IMR-90 (cell line): ENCODE measurements at regions not wholly inside any gene's neighbourhood (a gene's known extent, or its start where the extent isn't known, plus 50 kb on each side); places are given as distances from the start of the nearest gene placed in this dataset.

ENCODE experiments used
- ATAC-seq: fragments of 200-7000 bp; cut with Tn5 transposase; 2 replicates; pipeline ENCODE4 v1.9.1; 2020; ENCODE audit warnings: low read depth, mild to moderate bottlenecking, moderate library complexity
- BruUV-seq: library from RNA; stranded (reverse); fragments of 400-500 nt; replicated peaks from 2 replicates; lab custom pipeline; 2021; lab: Mats Ljungman, UMichigan
- CTCF ChIA-PET: fragments of 300-600 bp; formaldehyde crosslinking; extraction: SDS; loops from one replicate; lab custom pipeline; 2021; ENCODE audit warnings: antibody characterized with exemption; lab: Yijun Ruan, JAX
- POLR2A ChIA-PET: fragments of 300-600 bp; sonication (Branson Sonifier 250); formaldehyde crosslinking; loops from one replicate; lab custom pipeline; 2022; ENCODE audit warnings: antibody characterized with exemption; ENCODE audit not compliant: unreplicated experiment; lab: Charles Lee
- DNase-seq: peaks from one replicate; pipeline ENCODE4 v3.0.0; 2013
- H2AFZ ChIP-seq: replicated peaks from 2 replicates; pipeline ENCODE3; 2013; ENCODE audit warnings: low read length, mild to moderate bottlenecking; ENCODE audit not compliant: poor library complexity
- H2AK5ac ChIP-seq: 2 replicates; pipeline ENCODE4 v1.6.1; 2013; ENCODE audit warnings: low read depth, low read length, inconsistent platforms
- H2AK9ac ChIP-seq: replicated peaks from 2 replicates; pipeline ENCODE3; 2013; ENCODE audit warnings: mild to moderate bottlenecking, low read depth, low read length, moderate library complexity; ENCODE audit not compliant: poor library complexity
- H2BK120ac ChIP-seq: 2 replicates; pipeline ENCODE4 v1.6.1; 2013; ENCODE audit warnings: low read depth, low read length, inconsistent platforms
- H2BK15ac ChIP-seq: 3 replicates; pipeline ENCODE4 v1.6.1; 2013; ENCODE audit warnings: low read depth, low read length, inconsistent platforms
- H2BK20ac ChIP-seq: 2 replicates; pipeline ENCODE4 v1.6.1; 2013; ENCODE audit warnings: low read depth, mild to moderate bottlenecking, inconsistent platforms, low read length, moderate library complexity
- H2BK5ac ChIP-seq: 2 replicates; pipeline ENCODE4 v1.6.1; 2013; ENCODE audit warnings: mild to moderate bottlenecking, low read depth, low read length, inconsistent platforms; ENCODE audit not compliant: poor library complexity, severe bottlenecking
- H3K14ac ChIP-seq: replicated peaks from 2 replicates; pipeline ENCODE4 v1.6.1; 2013; ENCODE audit warnings: low read depth, low read length, inconsistent platforms
- H3K18ac ChIP-seq: 2 replicates; pipeline ENCODE4 v1.6.1; 2013; ENCODE audit warnings: low read depth, low read length, control low read depth
- H3K23ac ChIP-seq: 2 replicates; pipeline ENCODE4 v1.6.1; 2013; ENCODE audit warnings: low read depth, low read length, inconsistent platforms
- H3K27ac ChIP-seq: 2 replicates; pipeline ENCODE4 v1.5.1; 2013; ENCODE audit warnings: mild to moderate bottlenecking, control low read depth, low read length; ENCODE audit not compliant: insufficient read depth
- H3K27me3 ChIP-seq: 2 replicates; pipeline ENCODE4 v1.6.1; 2013; ENCODE audit warnings: low read length; ENCODE audit not compliant: control insufficient read depth, insufficient read depth
- H3K36me3 ChIP-seq: 2 replicates; pipeline ENCODE4 v1.6.1; 2013; ENCODE audit warnings: low read length, mixed read lengths; ENCODE audit not compliant: control insufficient read depth, insufficient read depth
- H3K4ac ChIP-seq: 2 replicates; pipeline ENCODE4 v1.6.1; 2013; ENCODE audit warnings: low read depth, low read length, inconsistent platforms
- H3K4me1 ChIP-seq: 2 replicates; pipeline ENCODE4 v1.6.1; 2013; ENCODE audit warnings: low read length, mixed read lengths; ENCODE audit not compliant: control insufficient read depth, insufficient read depth
- H3K4me2 ChIP-seq: 2 replicates; pipeline ENCODE4 v1.6.1; 2013; ENCODE audit warnings: low read depth, mild to moderate bottlenecking, control low read depth, low read length, moderate library complexity
- H3K4me3 ChIP-seq: 2 replicates; pipeline ENCODE4 v1.5.1; 2013; ENCODE audit warnings: low read depth, mild to moderate bottlenecking, control low read depth, low read length, moderate library complexity; ENCODE audit not compliant: insufficient read depth
- H3K56ac ChIP-seq: 2 replicates; pipeline ENCODE4 v1.6.1; 2013; ENCODE audit warnings: low read length, inconsistent platforms; ENCODE audit not compliant: insufficient read depth; ENCODE audit errors: extremely low read depth
- H3K79me1 ChIP-seq, 2 experiments: 2 replicates each; pipeline ENCODE4 v1.6.1; 2013; ENCODE audit warnings: low read length in 2 of 2, inconsistent platforms in 1 of 2, low read depth in 1 of 2
- H3K9ac ChIP-seq: 2 replicates; pipeline ENCODE4 v1.6.1; 2013; ENCODE audit warnings: low read depth, low read length, control low read depth
- H3K9me1 ChIP-seq: 2 replicates; pipeline ENCODE4 v1.6.1; 2013; ENCODE audit warnings: low read length, inconsistent platforms; ENCODE audit not compliant: insufficient read depth
- H3K9me3 ChIP-seq: 2 replicates; pipeline ENCODE4 v1.6.1; 2013; ENCODE audit warnings: low read length; ENCODE audit not compliant: control insufficient read depth, insufficient read depth
- H4K20me1 ChIP-seq: 2 replicates; pipeline ENCODE4 v1.6.1; 2013; ENCODE audit warnings: low read length, inconsistent platforms; ENCODE audit not compliant: insufficient read depth
- H4K5ac ChIP-seq: 2 replicates; pipeline ENCODE4 v1.6.1; 2013; ENCODE audit warnings: mild to moderate bottlenecking, low read depth, low read length, control low read depth
- H4K8ac ChIP-seq, 2 experiments: 2 replicates each; pipeline ENCODE4 v1.6.1; 2013; ENCODE audit warnings: low read depth in 2 of 2, low read length in 2 of 2, control low read depth in 1 of 2, inconsistent platforms in 1 of 2
- H4K91ac ChIP-seq: 2 replicates; pipeline ENCODE4 v1.6.1; 2013; ENCODE audit warnings: low read depth, low read length, inconsistent platforms; ENCODE audit not compliant: insufficient read depth
- MXI1 ChIP-seq: IDR thresholded peaks from 2 replicates; pipeline ENCODE4 v1.6.1; 2012; ENCODE audit warnings: low read depth, mild to moderate bottlenecking, low read length, moderate library complexity, borderline replicate concordance
- NFE2L2 ChIP-seq: fragments of 150-350 bp; IDR thresholded peaks from 2 replicates; pipeline ENCODE4 v1.6.1; 2016; ENCODE audit warnings: low read depth, mild to moderate bottlenecking, low read length
- RAD21 ChIP-seq: IDR thresholded peaks from 2 replicates; pipeline ENCODE4 v1.6.1; 2012; ENCODE audit warnings: low read length, improper control_type of control experiment
- WGBS, 2 experiments: methylation state at CpG; one replicate each; pipeline versions ENCODE4 v1.1.5 to v1.1.7; 2013; ENCODE audit warnings: missing lambda C conversion rate in 2 of 2; ENCODE audit not compliant: insufficient read length in 1 of 2; ENCODE audit errors: extremely low coverage in 2 of 2; 5-methylcytosine and 5-hydroxymethylcytosine counted together
- dilution Hi-C: fragments of 300-500 bp; cut with HindIII; formaldehyde crosslinking; loops from one replicate; pipeline ENCODE4 v1.14.3; 2018; ENCODE audit warnings: low sequenced_read_pairs; ENCODE audit not compliant: unreplicated experiment
- in situ Hi-C: fragments of 300-500 bp; cut with MboI; formaldehyde crosslinking; loops from 3 replicates; pipeline ENCODE4 v1.14.3; 2019; ENCODE audit warnings: low sequenced_read_pairs, inconsistent platforms, mixed read lengths
- intact Hi-C: fragments of 100-400 bp; cut with micrococcal nuclease; formaldehyde crosslinking; loops from 2 replicates; pipeline ENCODE4 v1.10.0; 2022

DNA sequence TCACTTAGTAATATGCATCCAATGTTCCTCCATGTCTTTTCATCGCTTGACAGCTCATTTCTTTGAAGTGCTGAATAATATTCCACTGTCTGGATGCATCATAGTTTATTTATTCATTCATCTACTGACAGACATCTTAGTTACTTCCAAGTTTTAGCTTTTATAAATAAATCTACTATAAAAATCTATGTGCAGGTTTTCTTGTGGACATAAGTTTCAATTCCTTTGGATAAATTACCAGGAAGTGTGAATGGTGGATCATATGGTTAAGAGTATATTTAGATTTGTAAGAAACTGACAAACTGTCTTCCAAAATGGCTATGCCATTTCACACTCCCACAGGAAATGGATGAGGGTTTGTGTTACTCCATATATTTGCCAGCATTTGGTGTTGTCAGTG lies 1392.9 kb upstream of the PABPC4L start:
- Histone ChIP-seq H3K4ac (no peak overlapping the region), H4K91ac (no peak overlapping the region), H3K36me3 (no peaks in the 10 kb centered on the region), H4K8ac (no peak overlapping the region), H3K9me3 (peaks cover 8% of the 10 kb centered on the region; the same call in 1 of the 2 replicates), H3K4me1 (no peaks in the 10 kb centered on the region), H3K4me2 (no peak overlapping the region), H2BK120ac (no peak overlapping the region), H3K9me1 (no peaks in the 10 kb centered on the region), H2BK5ac (no peak overlapping the region), H3K9ac (no peak overlapping the region), H2BK20ac (no peak overlapping the region), H3K79me1 (no peaks in the 10 kb centered on the region), H2BK15ac (no peak overlapping the region), H3K27ac (no peak overlapping the region), H3K23ac (no peak overlapping the region), H3K14ac (no peak overlapping the region), H2AFZ (no peak overlapping the region), H3K56ac (no peak overlapping the region), H4K5ac (no peak overlapping the region), H3K18ac (no peak overlapping the region), H3K27me3 (no peaks in the 10 kb centered on the region), H4K20me1 (no peaks in the 10 kb centered on the region), H2AK9ac (no peak overlapping the region), H2AK5ac (no peak overlapping the region), H3K4me3 (no peak overlapping the region)
- BruUV-seq, result no TSS peak
- in situ Hi-C loops (no loop called here), intact Hi-C loops (no loop called here), dilution Hi-C loops (no loop called here)
- POLR2A ChIA-PET, result no interaction called here
- TF ChIP-seq NFE2L2 (no peak), MXI1 (no peak), RAD21 (no peak)
- ATAC-seq (no peak), DNase-seq (no peak)
- CTCF ChIA-PET, result no interaction called here
- WGBS, 2 experiments, result no CpG with 5 or more reads among the region's 1 CpG
